ENCODE measurements at regions not wholly inside any gene's neighbourhood (a gene's known extent, or its start where the extent isn't known, plus 50 kb on each side); places are given as distances from the start of the nearest gene placed in this dataset.

DNA sequence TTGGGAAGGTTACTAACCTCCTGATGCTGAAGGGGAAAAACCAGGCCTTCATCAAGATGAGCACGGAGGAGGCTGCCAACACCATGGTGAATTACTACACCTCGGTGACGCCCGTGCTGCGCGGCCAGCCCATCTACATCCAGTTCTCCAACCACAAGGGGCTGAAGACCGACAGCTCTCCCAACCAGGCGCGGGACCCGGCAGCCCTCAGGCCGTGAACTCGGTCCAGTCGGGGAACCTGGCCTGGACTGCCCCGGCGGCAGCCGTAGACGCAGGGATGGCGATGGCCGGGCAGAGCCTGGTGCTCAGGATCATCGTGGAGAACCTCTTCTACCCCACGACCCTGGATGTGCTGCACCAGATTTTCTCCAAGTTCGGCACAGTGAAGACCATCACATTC lies 133.0 kb upstream of the FUT8 start:
- Histone ChIP-seq H3K4me3 (no peak overlapping the region), H3K27ac (no peak overlapping the region), H3K4me2 (no peak overlapping the region), H3K4me1 (peaks cover 13% of the 10 kb centered on the region; the same call in 2 of the 3 replicates), H3K9me3 (no peaks in the 10 kb centered on the region)
- WGBS (ENCODE audit: missing lambda C conversion rate): 95% methylated on average over 22 of the region's 22 CpGs
- FAIRE-seq: no peak
- ChIA-PET POLR2A (no interaction called here), CTCF (interaction anchor here (0.8 kb wide), 1 partner anchor 11 kb away, joined by 4 read pairs; no protein-coding TSS in a partner anchor)
- ATAC-seq: no peak
- TF ChIP-seq SMC3 (IDR thresholded peaks at IDR 0.05) (no peak), PHF8 (IDR thresholded peaks at IDR 0.05; ENCODE audit: borderline replicate concordance, low read depth) (no peak), ZNF302 (CRISPR knock-in tag; IDR thresholded peaks at IDR 0.05) (no peak), ZSCAN20 (CRISPR knock-in tag; IDR thresholded peaks at IDR 0.05) (no peak), NFE2L2 (conservative IDR thresholded peaks at IDR 0.05; ENCODE audit: low read length) (no peak), MAFK (IDR thresholded peaks at IDR 0.05; ENCODE audit: partially characterized antibody) (no peak), CHD4 (IDR thresholded peaks at IDR 0.05; ENCODE audit: borderline replicate concordance) (no peak), RCOR1 (IDR thresholded peaks at IDR 0.05; ENCODE audit: low read depth, low read length) (no peak), CBX2 (IDR thresholded peaks at IDR 0.05; ENCODE audit: borderline replicate concordance, low read depth) (no peak), JUN (IDR thresholded peaks at IDR 0.05) (no peak), RFX5 (IDR thresholded peaks at IDR 0.05) (no peak), JUNB (IDR thresholded peaks at IDR 0.05) (no peak), KDM1A (IDR thresholded peaks at IDR 0.05; ENCODE audit: low read depth) (no peak), NR3C1 (IDR thresholded peaks at IDR 0.05) (no peak), ESRRA (IDR thresholded peaks at IDR 0.05; ENCODE audit: borderline replicate concordance, low read length) (no peak), FOSB (CRISPR knock-in tag; IDR thresholded peaks at IDR 0.05) (no peak)
- TF ChIP-seq, protein P1, sequence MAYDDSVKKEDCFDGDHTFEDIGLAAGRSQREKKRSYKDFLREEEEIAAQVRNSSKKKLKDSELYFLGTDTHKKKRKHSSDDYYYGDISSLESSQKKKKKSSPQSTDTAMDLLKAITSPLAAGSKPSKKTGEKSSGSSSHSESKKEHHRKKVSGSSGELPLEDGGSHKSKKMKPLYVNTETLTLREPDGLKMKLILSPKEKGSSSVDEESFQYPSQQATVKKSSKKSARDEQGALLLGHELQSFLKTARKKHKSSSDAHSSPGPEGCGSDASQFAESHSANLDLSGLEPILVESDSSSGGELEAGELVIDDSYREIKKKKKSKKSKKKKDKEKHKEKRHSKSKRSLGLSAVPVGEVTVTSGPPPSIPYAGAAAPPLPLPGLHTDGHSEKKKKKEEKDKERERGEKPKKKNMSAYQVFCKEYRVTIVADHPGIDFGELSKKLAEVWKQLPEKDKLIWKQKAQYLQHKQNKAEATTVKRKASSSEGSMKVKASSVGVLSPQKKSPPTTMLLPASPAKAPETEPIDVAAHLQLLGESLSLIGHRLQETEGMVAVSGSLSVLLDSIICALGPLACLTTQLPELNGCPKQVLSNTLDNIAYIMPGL (CRISPR knock-in tag; IDR thresholded peaks at IDR 0.05; ENCODE audit: borderline replicate concordance): no peak
- TF ChIP-seq, protein P2, sequence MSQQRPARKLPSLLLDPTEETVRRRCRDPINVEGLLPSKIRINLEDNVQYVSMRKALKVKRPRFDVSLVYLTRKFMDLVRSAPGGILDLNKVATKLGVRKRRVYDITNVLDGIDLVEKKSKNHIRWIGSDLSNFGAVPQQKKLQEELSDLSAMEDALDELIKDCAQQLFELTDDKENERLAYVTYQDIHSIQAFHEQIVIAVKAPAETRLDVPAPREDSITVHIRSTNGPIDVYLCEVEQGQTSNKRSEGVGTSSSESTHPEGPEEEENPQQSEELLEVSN (IDR thresholded peaks at IDR 0.05; ENCODE audit: borderline replicate concordance, low read depth): no peak
- DNase-seq (ENCODE audit: low read depth in 1 of 2, low spot score in 1 of 2): no peak

- H3K4me2 ChIP-seq: no peak overlapping the region
- 94% methylated on average over 25 of the region's 25 CpGs for WGBS (ENCODE audit: missing lambda C conversion rate)
- DNase-seq (ENCODE audit: low read depth in 1 of 2, low spot score in 1 of 2) (no peak), ATAC-seq (no peak), FAIRE-seq (no peak)
- H3K9me3 ChIP-seq: no peaks in the 10 kb centered on the region
- TF ChIP-seq RCOR1 (IDR thresholded peaks at IDR 0.05; ENCODE audit: low read depth, low read length) (no peak), MYC (IDR thresholded peaks at IDR 0.05; ENCODE audit: borderline replicate concordance, low read length) (no peak), HDAC2 (IDR thresholded peaks at IDR 0.05) (no peak), HOXA7 (CRISPR knock-in tag; IDR thresholded peaks at IDR 0.05) (no peak), HEYL (CRISPR knock-in tag; IDR thresholded peaks at IDR 0.05) (no peak)
- no peak overlapping the region for H3K27ac ChIP-seq
- H3K4me3 ChIP-seq: no peak overlapping the region
- POLR2A ChIA-PET: no interaction called here
- CTCF ChIA-PET: interaction anchor here (0.8 kb wide), 1 partner anchor 11 kb away, joined by 4 read pairs; no protein-coding TSS in a partner anchor
- H3K4me1 ChIP-seq: peaks cover 13% of the 10 kb centered on the region; the same call in 2 of the 3 replicates
Observed at GRCh38 chr14:65279958-65280357, 132.6 kb upstream of the FUT8 start.

- ChIA-PET POLR2A (no interaction called here), CTCF (no interaction called here)
- Histone ChIP-seq H3K4me3 (no peak overlapping the region), H3K4me2 (no peak overlapping the region), H3K9me3 (no peaks in the 10 kb centered on the region), H3K4me1 (peaks cover 13% of the 10 kb centered on the region; the same call in 2 of the 3 replicates), H3K27ac (no peak overlapping the region)
- DNase-seq (ENCODE audit: low read depth in 1 of 2, low spot score in 1 of 2) (no peak), FAIRE-seq (no peak), ATAC-seq (no peak)
- WGBS (ENCODE audit: missing lambda C conversion rate): 95% methylated on average over 22 of the region's 22 CpGs
- TF ChIP-seq NFE2L2 (conservative IDR thresholded peaks at IDR 0.05; ENCODE audit: low read length) (no peak), HOXB13 (CRISPR knock-in tag; IDR thresholded peaks at IDR 0.05; ENCODE audit: low read depth) (no peak), NR3C1 (IDR thresholded peaks at IDR 0.05) (no peak), ZNF302 (CRISPR knock-in tag; IDR thresholded peaks at IDR 0.05) (no peak), KDM1A (IDR thresholded peaks at IDR 0.05; ENCODE audit: low read depth) (no peak), ELK1 (IDR thresholded peaks at IDR 0.05; ENCODE audit: low read depth, low read length) (no peak), FOXS1 (CRISPR knock-in tag; IDR thresholded peaks at IDR 0.05) (no peak)
- TF ChIP-seq, protein P3, sequence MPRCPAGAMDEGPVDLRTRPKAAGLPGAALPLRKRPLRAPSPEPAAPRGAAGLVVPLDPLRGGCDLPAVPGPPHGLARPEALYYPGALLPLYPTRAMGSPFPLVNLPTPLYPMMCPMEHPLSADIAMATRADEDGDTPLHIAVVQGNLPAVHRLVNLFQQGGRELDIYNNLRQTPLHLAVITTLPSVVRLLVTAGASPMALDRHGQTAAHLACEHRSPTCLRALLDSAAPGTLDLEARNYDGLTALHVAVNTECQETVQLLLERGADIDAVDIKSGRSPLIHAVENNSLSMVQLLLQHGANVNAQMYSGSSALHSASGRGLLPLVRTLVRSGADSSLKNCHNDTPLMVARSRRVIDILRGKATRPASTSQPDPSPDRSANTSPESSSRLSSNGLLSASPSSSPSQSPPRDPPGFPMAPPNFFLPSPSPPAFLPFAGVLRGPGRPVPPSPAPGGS (IDR thresholded peaks at IDR 0.05): no peak
- TF ChIP-seq, protein P4, sequence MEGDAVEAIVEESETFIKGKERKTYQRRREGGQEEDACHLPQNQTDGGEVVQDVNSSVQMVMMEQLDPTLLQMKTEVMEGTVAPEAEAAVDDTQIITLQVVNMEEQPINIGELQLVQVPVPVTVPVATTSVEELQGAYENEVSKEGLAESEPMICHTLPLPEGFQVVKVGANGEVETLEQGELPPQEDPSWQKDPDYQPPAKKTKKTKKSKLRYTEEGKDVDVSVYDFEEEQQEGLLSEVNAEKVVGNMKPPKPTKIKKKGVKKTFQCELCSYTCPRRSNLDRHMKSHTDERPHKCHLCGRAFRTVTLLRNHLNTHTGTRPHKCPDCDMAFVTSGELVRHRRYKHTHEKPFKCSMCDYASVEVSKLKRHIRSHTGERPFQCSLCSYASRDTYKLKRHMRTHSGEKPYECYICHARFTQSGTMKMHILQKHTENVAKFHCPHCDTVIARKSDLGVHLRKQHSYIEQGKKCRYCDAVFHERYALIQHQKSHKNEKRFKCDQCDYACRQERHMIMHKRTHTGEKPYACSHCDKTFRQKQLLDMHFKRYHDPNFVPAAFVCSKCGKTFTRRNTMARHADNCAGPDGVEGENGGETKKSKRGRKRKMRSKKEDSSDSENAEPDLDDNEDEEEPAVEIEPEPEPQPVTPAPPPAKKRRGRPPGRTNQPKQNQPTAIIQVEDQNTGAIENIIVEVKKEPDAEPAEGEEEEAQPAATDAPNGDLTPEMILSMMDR (IDR thresholded peaks at IDR 0.05): no peak
- TF ChIP-seq, protein P1 (CRISPR knock-in tag; IDR thresholded peaks at IDR 0.05; ENCODE audit: borderline replicate concordance): no peak
Observed at GRCh38 chr14:65280653-65281052, 131.9 kb upstream of the FUT8 start.

Measured in A549 (cell line).